H9 (cell line): ENCODE measurements at regions not wholly inside any gene's neighbourhood (a gene's known extent, or its start where the extent isn't known, plus 50 kb on each side); places are given as distances from the start of the nearest gene placed in this dataset.

ENCODE experiments used
- DNase-seq: peaks from one replicate; pipeline ENCODE4 v3.0.0-alpha.2; 2017
- H2AFZ ChIP-seq: one replicate; pipeline ENCODE4 v1.6.1; 2013; ENCODE audit warnings: mild to moderate bottlenecking, low read length, control low read depth, moderate library complexity
- H2AK5ac ChIP-seq: 2 replicates; pipeline ENCODE4 v1.6.1; 2013; ENCODE audit warnings: low read length, control low read depth, mixed read lengths; ENCODE audit not compliant: insufficient read length
- H2BK120ac ChIP-seq: one replicate; pipeline ENCODE4 v1.6.1; 2013; ENCODE audit warnings: low read depth, mild to moderate bottlenecking, low read length, control low read depth, inconsistent platforms; ENCODE audit not compliant: poor library complexity, severe bottlenecking
- H2BK12ac ChIP-seq: 2 replicates; pipeline ENCODE4 v1.6.1; 2013; ENCODE audit warnings: low read length, control low read depth, mixed read lengths, low read depth; ENCODE audit not compliant: insufficient read length
- H2BK15ac ChIP-seq: 2 replicates; pipeline ENCODE4 v1.6.1; 2013; ENCODE audit warnings: low read depth, low read length, control low read depth
- H2BK20ac ChIP-seq: one replicate; pipeline ENCODE4 v1.6.1; 2013; ENCODE audit warnings: low read depth, mild to moderate bottlenecking, low read length, control low read depth, inconsistent platforms; ENCODE audit not compliant: poor library complexity, severe bottlenecking
- H2BK5ac ChIP-seq: 2 replicates; pipeline ENCODE4 v1.6.1; 2013; ENCODE audit warnings: low read length, control low read depth, mixed read lengths; ENCODE audit not compliant: insufficient read length
- H3K14ac ChIP-seq: 2 replicates; pipeline ENCODE4 v1.6.1; 2013; ENCODE audit warnings: low read length, control low read depth; ENCODE audit not compliant: insufficient read depth
- H3K18ac ChIP-seq: 2 replicates; pipeline ENCODE4 v1.6.1; 2013; ENCODE audit warnings: low read depth, mild to moderate bottlenecking, mixed read lengths, low read length, control low read depth; ENCODE audit not compliant: insufficient read length
- H3K23ac ChIP-seq: 2 replicates; pipeline ENCODE4 v1.6.1; 2013; ENCODE audit warnings: low read length, control low read depth, mixed read lengths, low read depth; ENCODE audit not compliant: insufficient read length
- H3K23me2 ChIP-seq: 2 replicates; pipeline ENCODE4 v1.6.1; 2013; ENCODE audit warnings: low read depth, mild to moderate bottlenecking, mixed read lengths, low read length, control low read depth; ENCODE audit not compliant: insufficient read length, poor library complexity, severe bottlenecking
- H3K27ac ChIP-seq: 2 replicates; pipeline ENCODE4 v1.5.1; 2013; ENCODE audit warnings: low read length, control low read depth, mixed read lengths, low read depth; ENCODE audit not compliant: insufficient read length
- H3K27me3 ChIP-seq: 2 replicates; pipeline ENCODE4 v1.6.1; 2013; ENCODE audit warnings: low read length, control low read depth, inconsistent platforms; ENCODE audit not compliant: insufficient read depth
- H3K4ac ChIP-seq: 2 replicates; pipeline ENCODE4 v1.6.1; 2013; ENCODE audit warnings: low read depth, mild to moderate bottlenecking, control low read depth, inconsistent platforms, low read length, moderate library complexity
- H3K4me1 ChIP-seq: 2 replicates; pipeline ENCODE4 v1.6.1; 2013; ENCODE audit warnings: low read length, control low read depth, inconsistent platforms; ENCODE audit not compliant: insufficient read depth
- H3K4me2 ChIP-seq: 2 replicates; pipeline ENCODE4 v1.6.1; 2013; ENCODE audit warnings: low read length, control low read depth, mixed read lengths; ENCODE audit not compliant: insufficient read length, insufficient read depth
- H3K56ac ChIP-seq: 2 replicates; pipeline ENCODE4 v1.6.1; 2013; ENCODE audit warnings: low read depth, mild to moderate bottlenecking, mixed read lengths, low read length, control low read depth; ENCODE audit not compliant: insufficient read length
- H3K79me1 ChIP-seq: 2 replicates; pipeline ENCODE4 v1.6.1; 2013; ENCODE audit warnings: low read depth, mild to moderate bottlenecking, moderate library complexity, low read length, control low read depth, inconsistent platforms; ENCODE audit not compliant: insufficient read depth, poor library complexity, severe bottlenecking
- H3K79me2 ChIP-seq: 2 replicates; pipeline ENCODE4 v1.6.1; 2013; ENCODE audit warnings: low read length, control low read depth, inconsistent platforms; ENCODE audit not compliant: insufficient read depth
- H3K9ac ChIP-seq: 2 replicates; pipeline ENCODE4 v1.6.1; 2013; ENCODE audit warnings: low read length, control low read depth, mixed read lengths; ENCODE audit not compliant: insufficient read length; ENCODE audit errors: extremely low read depth
- H3K9me3 ChIP-seq: one replicate; pipeline ENCODE4 v1.6.1; 2013; ENCODE audit warnings: low read depth, low read length, inconsistent platforms; ENCODE audit not compliant: control insufficient read depth
- H3T11ph ChIP-seq: one replicate; pipeline ENCODE4 v1.6.1; 2013; ENCODE audit warnings: mild to moderate bottlenecking, low read length, control low read depth, inconsistent platforms
- H4K20me1 ChIP-seq: one replicate; pipeline ENCODE4 v1.6.1; 2013; ENCODE audit not compliant: control insufficient read depth, insufficient read length, insufficient read depth
- H4K5ac ChIP-seq: 2 replicates; pipeline ENCODE4 v1.6.1; 2013; ENCODE audit warnings: low read depth, mild to moderate bottlenecking, mixed read lengths, low read length, control low read depth; ENCODE audit not compliant: insufficient read length
- H4K8ac ChIP-seq: replicated peaks from 2 replicates; pipeline ENCODE4 v1.6.1; 2013; ENCODE audit warnings: low read length, control low read depth, mixed read lengths, low read depth; ENCODE audit not compliant: insufficient read length
- H4K91ac ChIP-seq: 2 replicates; pipeline ENCODE4 v1.6.1; 2013; ENCODE audit warnings: low read depth, mild to moderate bottlenecking, moderate library complexity, mixed read lengths, low read length, control low read depth; ENCODE audit not compliant: insufficient read length
- H3K27ac Mint-ChIP-seq, 3 experiments: 2 replicates in 2 of 3; 3 replicates in 1 of 3; pipeline ENCODE4 v1.8.0; 2020 to 2021; ENCODE audit warnings: mixed read lengths in 3 of 3, mild to moderate bottlenecking in 1 of 3, moderate library complexity in 1 of 3
- H3K27me3 Mint-ChIP-seq: 2 replicates; pipeline ENCODE4 v1.8.0; 2021; ENCODE audit warnings: low read depth, mild to moderate bottlenecking, moderate library complexity, mixed read lengths
- H3K36me3 Mint-ChIP-seq, 3 experiments: 2 replicates in 2 of 3; 3 replicates in 1 of 3; pipeline ENCODE4 v1.8.0; 2020 to 2021; ENCODE audit warnings: low read depth in 3 of 3, mixed read lengths in 3 of 3; ENCODE audit not compliant: insufficient read depth in 1 of 3
- H3K4me1 Mint-ChIP-seq, 2 experiments: 2 replicates each; pipeline ENCODE4 v1.8.0; 2020; ENCODE audit warnings: mixed read lengths in 2 of 2
- H3K4me3 Mint-ChIP-seq, 2 experiments: 2 replicates in 1 of 2; 3 replicates in 1 of 2; pipeline ENCODE4 v1.8.0; 2020 to 2021; ENCODE audit warnings: mild to moderate bottlenecking in 2 of 2, mixed read lengths in 2 of 2, moderate library complexity in 1 of 2
- H3K9me3 Mint-ChIP-seq, 2 experiments: 2 replicates in 1 of 2; 3 replicates in 1 of 2; pipeline ENCODE4 v1.8.0; 2020; ENCODE audit warnings: mild to moderate bottlenecking in 2 of 2, mixed read lengths in 2 of 2, moderate library complexity in 1 of 2
- CTCF ChIP-seq: fragments of 200-600 bp; sonication (generic); conservative IDR thresholded peaks from 3 replicates; pipeline ENCODE4 v1.8.0; 2021; ENCODE audit warnings: antibody characterized with exemption, mild to moderate bottlenecking
- WGBS: extraction: QIAGEN DNeasy Blood & Tissue Kit; methylation state at CpG from one replicate; pipeline ENCODE4 v1.1.7; 2013; ENCODE audit warnings: missing lambda C conversion rate, low lambda C conversion rate, mixed read lengths; ENCODE audit not compliant: insufficient read length; ENCODE audit errors: extremely low coverage; 5-methylcytosine and 5-hydroxymethylcytosine counted together

DNA sequence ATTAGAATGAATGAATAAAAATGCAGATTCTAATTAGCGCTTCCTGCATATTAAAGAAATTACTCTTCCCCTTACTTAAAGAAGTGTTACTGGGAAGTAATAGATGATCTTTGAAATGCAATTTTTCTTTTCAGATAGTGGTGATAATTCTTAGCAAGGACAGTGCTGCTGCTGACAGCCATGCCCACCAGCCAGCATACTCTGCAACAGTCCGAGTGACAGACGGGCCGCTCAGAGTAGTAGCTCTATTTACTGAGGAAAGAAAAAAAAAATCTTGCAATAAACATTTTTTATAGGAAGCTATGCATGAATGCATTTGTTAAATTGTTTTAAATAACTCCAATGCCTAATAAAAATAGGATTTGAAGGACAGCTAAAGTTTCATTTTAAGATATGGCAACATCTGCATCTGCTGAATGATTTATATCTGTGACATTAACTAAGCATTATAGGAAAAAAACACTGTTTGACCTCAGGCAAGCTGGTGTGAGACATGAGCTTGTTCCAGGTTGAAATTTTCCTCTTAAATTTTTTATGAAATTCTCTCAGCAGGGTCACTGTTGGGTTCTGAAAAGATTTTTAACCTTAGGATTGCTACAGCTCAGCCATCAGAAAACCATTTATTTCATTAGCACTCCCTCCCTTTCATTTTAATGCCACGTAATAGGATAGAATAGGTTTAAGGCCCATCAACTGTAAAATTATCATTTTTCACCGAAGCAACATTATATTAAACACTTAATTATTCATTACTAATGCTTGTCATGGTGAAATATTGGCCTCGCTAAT lies 393.8 kb downstream of the DCDC2C start:
- Histone ChIP-seq H3K79me1 (no peaks in the 10 kb centered on the region), H3K18ac (no peak overlapping the region), H3K79me2 (no peaks in the 10 kb centered on the region), H3K4ac (no peak overlapping the region), H4K20me1 (no peaks in the 10 kb centered on the region), H3K27ac (no peak overlapping the region), H3T11ph (no peak overlapping the region), H3K23me2 (no peaks in the 10 kb centered on the region), H3K56ac (no peak overlapping the region), H3K14ac (no peak overlapping the region), H2BK120ac (no peak overlapping the region), H3K23ac (no peak overlapping the region), H4K8ac (no peak overlapping the region), H4K5ac (no peak overlapping the region), H2AFZ (no peak overlapping the region), H3K9ac (no peak overlapping the region), H2BK20ac (no peak overlapping the region), H2BK5ac (no peak overlapping the region), H3K4me2 (no peak overlapping the region), H3K9me3 (no peaks in the 10 kb centered on the region), H2BK15ac (no peak overlapping the region), H3K4me1 (no peaks in the 10 kb centered on the region; the same call in 1 of the 2 replicates), H3K27me3 (no peaks in the 10 kb centered on the region), H4K91ac (no peak overlapping the region), H2BK12ac (no peak overlapping the region), H2AK5ac (no peak overlapping the region)
- no peaks in the 10 kb centered on the region for H3K36me3 Mint-ChIP-seq
- H3K27me3 Mint-ChIP-seq = no peaks in the 10 kb centered on the region
- no peak for TF ChIP-seq CTCF
- no peak for DNase-seq
- H3K4me3 Mint-ChIP-seq = no peak overlapping the region
- WGBS = no CpG with 5 or more reads among the region's 7 CpGs
- peaks cover 11% of the 10 kb centered on the region in 2 experiments; a peak in 3 of 4 replicates for H3K4me1 Mint-ChIP-seq
- no peaks in the 10 kb centered on the region for H3K9me3 Mint-ChIP-seq
- H3K27ac Mint-ChIP-seq = no peak overlapping the region; a peak in 1 of 7 replicates
